H1 (cell line): ENCODE measurements at regions not wholly inside any gene's neighbourhood (a gene's known extent, or its start where the extent isn't known, plus 50 kb on each side); places are given as distances from the start of the nearest gene placed in this dataset.

ENCODE experiments used
- CTCF ChIA-PET: fragments of 300-600 bp; sonication (Branson Sonifier 250); formaldehyde crosslinking; loops from one replicate; lab custom pipeline; 2021; ENCODE audit not compliant: partially characterized antibody; lab: Charles Lee
- POLR2A ChIA-PET: fragments of 300-600 bp; sonication (Branson Sonifier 250); formaldehyde crosslinking; loops from one replicate; lab custom pipeline; 2021; ENCODE audit warnings: inconsistent platforms; ENCODE audit not compliant: partially characterized antibody; lab: Charles Lee
- DNase-seq, 2 experiments: peaks; one replicate each; pipeline versions ENCODE4 v3.0.0 to v3.0.0-alpha.2; 2010 to 2022; ENCODE audit warnings: low spot score in 2 of 2, low read depth in 1 of 2, mixed read lengths in 1 of 2
- FAIRE-seq: peaks from 2 replicates; lab custom pipeline; 2011; peaks lifted over from hg19 to GRCh38; lab: Jason Lieb, UNC
- H2AFZ ChIP-seq: 2 replicates; pipeline ENCODE4 v1.8.1; 2012; ENCODE audit warnings: low read length, inconsistent platforms
- H2AK5ac ChIP-seq: 2 replicates; pipeline ENCODE4 v1.6.1; 2013; ENCODE audit warnings: low read depth, low read length
- H2BK120ac ChIP-seq: replicated peaks from 2 replicates; pipeline ENCODE3; 2013; ENCODE audit warnings: low read depth, low read length, inconsistent platforms
- H2BK12ac ChIP-seq: 2 replicates; pipeline ENCODE4 v1.6.1; 2013; ENCODE audit warnings: low read depth, low read length
- H2BK15ac ChIP-seq: 2 replicates; pipeline ENCODE4 v1.6.1; 2013; ENCODE audit warnings: low read length
- H2BK20ac ChIP-seq: 2 replicates; pipeline ENCODE4 v1.6.1; 2013; ENCODE audit warnings: low read length
- H2BK5ac ChIP-seq: 2 replicates; pipeline ENCODE4 v1.6.1; 2013; ENCODE audit warnings: low read depth, low read length
- H3K14ac ChIP-seq: 2 replicates; pipeline ENCODE4 v1.6.1; 2013; ENCODE audit warnings: inconsistent platforms; ENCODE audit not compliant: insufficient read length
- H3K18ac ChIP-seq: 2 replicates; pipeline ENCODE4 v1.6.1; 2013; ENCODE audit warnings: low read length; ENCODE audit errors: extremely low read depth
- H3K23ac ChIP-seq: 2 replicates; pipeline ENCODE4 v1.6.1; 2013; ENCODE audit warnings: inconsistent platforms; ENCODE audit not compliant: insufficient read length
- H3K23me2 ChIP-seq: 2 replicates; pipeline ENCODE4 v1.6.1; 2013; ENCODE audit warnings: low read depth, low read length
- H3K27ac ChIP-seq: 2 replicates; pipeline ENCODE4 v1.6.1; 2011; ENCODE audit warnings: low read depth, low read length, inconsistent platforms
- H3K27me3 ChIP-seq, 4 experiments: replicated peaks in 1 of 4; 1 replicate in 1 of 4; 2 replicates in 3 of 4; pipeline versions ENCODE4 v1.6.1 to v1.8.1; 2011 to 2013; ENCODE audit warnings: low read length in 3 of 4, mild to moderate bottlenecking in 3 of 4, inconsistent platforms in 2 of 4, mixed read lengths in 2 of 4, moderate library complexity in 1 of 4; ENCODE audit not compliant: control insufficient read depth in 3 of 4, insufficient read depth in 3 of 4; ENCODE audit errors: extremely low read depth in 1 of 4
- H3K36me3 ChIP-seq, 4 experiments: 2 replicates each; pipeline versions ENCODE4 v1.6.1 to v1.8.1; 2011 to 2013; ENCODE audit warnings: mild to moderate bottlenecking in 4 of 4, low read length in 3 of 4, moderate library complexity in 2 of 4, control low read depth in 1 of 4, inconsistent platforms in 1 of 4; ENCODE audit not compliant: insufficient read depth in 4 of 4, control insufficient read depth in 2 of 4
- H3K4ac ChIP-seq: replicated peaks from 2 replicates; pipeline ENCODE3; 2013; ENCODE audit warnings: low read length, low read depth, mixed read lengths, inconsistent platforms; ENCODE audit not compliant: insufficient read length
- H3K4me1 ChIP-seq, 4 experiments: replicated peaks in 1 of 4; 1 replicate in 1 of 4; 2 replicates in 3 of 4; pipeline versions ENCODE4 v1.6.1 to v1.8.1; 2011 to 2013; ENCODE audit warnings: low read length in 3 of 4, inconsistent platforms in 2 of 4, mixed read lengths in 1 of 4; ENCODE audit not compliant: insufficient read depth in 4 of 4, control insufficient read depth in 3 of 4
- H3K4me2 ChIP-seq, 2 experiments: 2 replicates each; pipeline versions ENCODE4 v1.6.1 to v1.8.1; 2011 to 2013; ENCODE audit warnings: low read depth in 2 of 2, low read length in 2 of 2, control low read depth in 1 of 2, inconsistent platforms in 1 of 2, mild to moderate bottlenecking in 1 of 2; ENCODE audit not compliant: insufficient read depth in 1 of 2
- H3K4me3 ChIP-seq, 4 experiments: fragments of 200-600, 300-600 bp in 1 of 4; sonication (generic), shearing (Covaris generic), sonication (Bioruptor Twin) in 1 of 4; 2 replicates each; pipeline versions ENCODE4 v1.5.1 to v1.8.1; 2011 to 2016; ENCODE audit warnings: low read length in 4 of 4, low read depth in 3 of 4, control low read depth in 2 of 4, inconsistent platforms in 2 of 4, mild to moderate bottlenecking in 2 of 4, mixed read lengths in 1 of 4, moderate library complexity in 1 of 4; ENCODE audit not compliant: insufficient read depth in 2 of 4; ENCODE audit errors: extremely low read depth in 1 of 4
- H3K56ac ChIP-seq: replicated peaks from 2 replicates; pipeline ENCODE3; 2013; ENCODE audit warnings: low read depth, mild to moderate bottlenecking, mixed read lengths, low read length, inconsistent platforms; ENCODE audit not compliant: insufficient read length
- H3K79me1 ChIP-seq: 2 replicates; pipeline ENCODE4 v1.6.1; 2013; ENCODE audit warnings: low read depth, low read length, control low read depth
- H3K79me2 ChIP-seq, 2 experiments: 2 replicates each; pipeline versions ENCODE4 v1.6.1 to v1.8.1; 2012 to 2013; ENCODE audit warnings: low read length in 2 of 2, mild to moderate bottlenecking in 2 of 2, inconsistent platforms in 1 of 2; ENCODE audit not compliant: insufficient read depth in 2 of 2, control insufficient read depth in 1 of 2
- H3K9ac ChIP-seq, 4 experiments: replicated peaks in 1 of 4; 1 replicate in 1 of 4; 2 replicates in 3 of 4; pipeline versions ENCODE4 v1.6.1 to v1.8.1; 2011 to 2013; ENCODE audit warnings: low read depth in 3 of 4, low read length in 3 of 4, control low read depth in 2 of 4, mild to moderate bottlenecking in 2 of 4, moderate library complexity in 2 of 4, inconsistent platforms in 1 of 4; ENCODE audit errors: extremely low read depth in 1 of 4
- H3K9me3 ChIP-seq, 2 experiments: 2 replicates each; pipeline versions ENCODE4 v1.6.1 to v1.8.1; 2012 to 2013; ENCODE audit warnings: mild to moderate bottlenecking in 2 of 2, moderate library complexity in 2 of 2, control low read depth in 1 of 2, inconsistent platforms in 1 of 2, low read depth in 1 of 2, low read length in 1 of 2, mixed read lengths in 1 of 2; ENCODE audit not compliant: insufficient read depth in 2 of 2
- H4K20me1 ChIP-seq, 2 experiments: replicated peaks in 1 of 2; 2 replicates each; pipeline versions ENCODE3 to v1.8.1; 2011 to 2013; ENCODE audit warnings: inconsistent platforms in 2 of 2, low read length in 2 of 2, mild to moderate bottlenecking in 1 of 2; ENCODE audit not compliant: insufficient read depth in 2 of 2, control insufficient read depth in 1 of 2
- H4K5ac ChIP-seq: 2 replicates; pipeline ENCODE4 v1.6.1; 2013; ENCODE audit warnings: low read length, low read depth, mixed read lengths, inconsistent platforms; ENCODE audit not compliant: insufficient read length
- H4K8ac ChIP-seq: 2 replicates; pipeline ENCODE4 v1.8.0; 2013; ENCODE audit warnings: mild to moderate bottlenecking, moderate library complexity, low read length, inconsistent platforms; ENCODE audit not compliant: insufficient read depth; ENCODE audit errors: extremely low read depth
- H4K91ac ChIP-seq: replicated peaks from 2 replicates; pipeline ENCODE3; 2013; ENCODE audit warnings: low read length, mixed read lengths, inconsistent platforms; ENCODE audit not compliant: insufficient read length
- ASH2L ChIP-seq: fragments of 200-600, 300-600 bp; sonication (generic); IDR thresholded peaks from one replicate; pipeline ENCODE4 v1.7.1; 2017; ENCODE audit warnings: low read length
- CREB1 ChIP-seq: IDR thresholded peaks from 2 replicates; pipeline ENCODE4 v1.6.1; 2012; ENCODE audit warnings: inconsistent platforms
- EP300 ChIP-seq, 2 experiments: IDR thresholded peaks; 1 replicate in 1 of 2; 2 replicates in 1 of 2; pipeline ENCODE4 v1.6.1; 2011 to 2012; ENCODE audit warnings: low read depth in 2 of 2, low read length in 2 of 2, mild to moderate bottlenecking in 2 of 2, borderline replicate concordance in 1 of 2, inconsistent platforms in 1 of 2, moderate library complexity in 1 of 2
- FOSL1 ChIP-seq: IDR thresholded peaks from 2 replicates; pipeline ENCODE4 v1.6.1; 2011; ENCODE audit warnings: mild to moderate bottlenecking, low read depth, low read length, moderate library complexity; ENCODE audit not compliant: insufficient read depth
- NRF1 ChIP-seq: IDR thresholded peaks from 2 replicates; pipeline ENCODE4 v1.6.1; 2011; ENCODE audit warnings: mild to moderate bottlenecking, low read depth, low read length, improper control_type of control experiment
- POLR2AphosphoS5 ChIP-seq: IDR thresholded peaks from 2 replicates; pipeline ENCODE4 v1.6.1; 2011; ENCODE audit warnings: low read depth, low read length
- SIX5 ChIP-seq: IDR thresholded peaks from 2 replicates; pipeline ENCODE4 v1.6.1; 2011; ENCODE audit warnings: mild to moderate bottlenecking, low read depth, low read length
- TAF1 ChIP-seq: IDR thresholded peaks from 2 replicates; pipeline ENCODE4 v1.6.1; 2011; ENCODE audit warnings: mild to moderate bottlenecking, low read depth, low read length
- TAF7 ChIP-seq: optimal IDR thresholded peaks from 2 replicates; pipeline ENCODE3; 2011; ENCODE audit warnings: low read depth, mild to moderate bottlenecking, inconsistent platforms, low read length, moderate library complexity, borderline replicate concordance
- TBP ChIP-seq: IDR thresholded peaks from 2 replicates; pipeline ENCODE4 v1.6.1; 2011; ENCODE audit warnings: low read depth, low read length, improper control_type of control experiment
- YY1 ChIP-seq: IDR thresholded peaks from 2 replicates; pipeline ENCODE4 v1.6.1; 2011; ENCODE audit warnings: low read depth, mild to moderate bottlenecking, low read length
- ZNF274 ChIP-seq: IDR thresholded peaks from 2 replicates; pipeline ENCODE4 v1.7.0; 2012; ENCODE audit warnings: low read length, borderline replicate concordance; ENCODE audit errors: extremely low read depth
- WGBS, 2 experiments: shearing (Covaris generic) in 1 of 2; methylation state at CpG; one replicate each; pipeline versions ENCODE4 v1.1.6 to v1.1.7; 2013 to 2015; ENCODE audit warnings: low lambda C conversion rate in 2 of 2, mixed read lengths in 2 of 2, inconsistent platforms in 1 of 2, low coverage in 1 of 2, missing lambda C conversion rate in 1 of 2; ENCODE audit not compliant: insufficient replicate concordance in 2 of 2, insufficient coverage in 1 of 2, insufficient read length in 1 of 2; ENCODE audit errors: extremely low coverage in 1 of 2, missing lambda C conversion rate in 1 of 2; 5-methylcytosine and 5-hydroxymethylcytosine counted together
- TF ChIP-seq, protein P1 (sequence below): IDR thresholded peaks from 2 replicates; pipeline ENCODE4 v1.6.1; 2012; ENCODE audit warnings: low read length, inconsistent platforms
- TF ChIP-seq, protein P2 (sequence below): IDR thresholded peaks from 2 replicates; pipeline ENCODE4 v1.6.1; 2012; ENCODE audit warnings: inconsistent platforms

DNA sequence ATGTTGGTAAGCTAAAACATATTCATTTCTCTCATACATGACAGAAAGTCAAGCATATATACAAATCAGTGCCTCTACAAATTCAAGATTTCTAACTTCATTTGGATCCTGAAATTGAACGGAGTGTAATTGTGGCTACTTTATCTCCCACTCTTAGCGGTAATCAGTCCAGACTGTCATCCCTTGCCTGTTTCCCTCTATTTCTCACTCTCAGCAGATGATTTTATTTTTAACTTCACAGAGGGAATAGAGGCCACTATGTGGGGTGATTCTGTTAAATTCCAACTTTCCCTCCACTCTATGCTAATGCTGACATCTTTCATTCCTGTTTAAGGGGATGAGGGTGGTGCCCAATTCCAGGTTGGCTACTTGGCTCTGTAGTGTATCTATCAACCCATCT lies 153.8 kb upstream of the KCNN2 start:
- H3K9me3 ChIP-seq, result no peaks in the 10 kb centered on the region
- TF ChIP-seq FOSL1, result no peak
- no peak for TF ChIP-seq CREB1
- TF ChIP-seq, protein P1, sequence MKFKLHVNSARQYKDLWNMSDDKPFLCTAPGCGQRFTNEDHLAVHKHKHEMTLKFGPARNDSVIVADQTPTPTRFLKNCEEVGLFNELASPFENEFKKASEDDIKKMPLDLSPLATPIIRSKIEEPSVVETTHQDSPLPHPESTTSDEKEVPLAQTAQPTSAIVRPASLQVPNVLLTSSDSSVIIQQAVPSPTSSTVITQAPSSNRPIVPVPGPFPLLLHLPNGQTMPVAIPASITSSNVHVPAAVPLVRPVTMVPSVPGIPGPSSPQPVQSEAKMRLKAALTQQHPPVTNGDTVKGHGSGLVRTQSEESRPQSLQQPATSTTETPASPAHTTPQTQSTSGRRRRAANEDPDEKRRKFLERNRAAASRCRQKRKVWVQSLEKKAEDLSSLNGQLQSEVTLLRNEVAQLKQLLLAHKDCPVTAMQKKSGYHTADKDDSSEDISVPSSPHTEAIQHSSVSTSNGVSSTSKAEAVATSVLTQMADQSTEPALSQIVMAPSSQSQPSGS, result no peak
- no peak for TF ChIP-seq YY1
- no peak for TF ChIP-seq NRF1
- TF ChIP-seq ZNF274, result no peak
- TF ChIP-seq TAF7, result no peak
- TF ChIP-seq EP300 (IDR thresholded peaks at IDR 0.05; ENCODE audit: borderline replicate concordance in 1 of 2, low read depth in 2 of 2, low read length in 2 of 2), result no peak
- TF ChIP-seq TAF1, result no peak
- TF ChIP-seq, protein P2, sequence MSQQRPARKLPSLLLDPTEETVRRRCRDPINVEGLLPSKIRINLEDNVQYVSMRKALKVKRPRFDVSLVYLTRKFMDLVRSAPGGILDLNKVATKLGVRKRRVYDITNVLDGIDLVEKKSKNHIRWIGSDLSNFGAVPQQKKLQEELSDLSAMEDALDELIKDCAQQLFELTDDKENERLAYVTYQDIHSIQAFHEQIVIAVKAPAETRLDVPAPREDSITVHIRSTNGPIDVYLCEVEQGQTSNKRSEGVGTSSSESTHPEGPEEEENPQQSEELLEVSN, result no peak
- no peak for TF ChIP-seq POLR2AphosphoS5
- no peak for TF ChIP-seq TBP
- TF ChIP-seq ASH2L, result no peak
- no peak for TF ChIP-seq SIX5

More for the DNA sequence above, 153.8 kb upstream of the KCNN2 start:
- FAIRE-seq (no peak), DNase-seq (no peak)
- 96% methylated on average over 2 of the region's 2 CpGs; no CpG with 5 or more reads in 1 of the 2 experiments for WGBS, 2 experiments
- Histone ChIP-seq H2BK120ac (no peak overlapping the region), H3K18ac (no peak overlapping the region), H3K23ac (no peak overlapping the region), H3K4ac (no peak overlapping the region), H3K36me3 (no peaks in the 10 kb centered on the region), H3K4me3 (no peak overlapping the region), H2BK5ac (no peak overlapping the region), H3K79me1 (no peaks in the 10 kb centered on the region), H3K27me3 (no peaks in the 10 kb centered on the region), H3K4me2 (no peak overlapping the region), H2BK20ac (no peak overlapping the region), H3K79me2 (no peaks in the 10 kb centered on the region), H3K27ac (no peak overlapping the region), H3K56ac (no peak overlapping the region), H2AK5ac (no peak overlapping the region), H4K5ac (no peak overlapping the region), H3K4me1 (0 out of 7 replicates have a peak, but pooled peaks cover 0 to 2% (median 0%) of the 10 kb centered on the region in 4 experiments), H4K91ac (no peak overlapping the region), H3K9ac (no peak overlapping the region), H2AFZ (no peak overlapping the region), H4K20me1 (no peaks in the 10 kb centered on the region), H3K23me2 (no peaks in the 10 kb centered on the region; the same call in 1 of the 2 replicates), H4K8ac (no peak overlapping the region), H2BK12ac (no peak overlapping the region), H2BK15ac (no peak overlapping the region), H3K14ac (no peak overlapping the region)
- ChIA-PET CTCF (no interaction called here), POLR2A (no interaction called here)
